GM23338 (cell line): ENCODE measurements at regions not wholly inside any gene's neighbourhood (a gene's known extent, or its start where the extent isn't known, plus 50 kb on each side); places are given as distances from the start of the nearest gene placed in this dataset.

Experiments
- ATAC-seq: fragments of 200-7000 bp; cut with Tn5 transposase; 3 replicates; pipeline ENCODE4 v1.9.1; 2020
- DNase-seq: peaks from one replicate; pipeline ENCODE4 v3.0.0-alpha.2; 2015; ENCODE audit warnings: low spot score
- H2AFZ ChIP-seq: fragments of 200-600 bp; sonication (generic); 2 replicates; pipeline ENCODE4 v1.8.0; 2016; ENCODE audit warnings: antibody characterized with exemption, mild to moderate bottlenecking, moderate library complexity
- H3F3A ChIP-seq: fragments of 200-600 bp; sonication (generic); replicated peaks from 2 replicates; pipeline ENCODE4 v1.8.0; 2017; ENCODE audit warnings: antibody characterized with exemption, mixed run types, low read depth
- H3K27ac ChIP-seq: fragments of 200-600 bp; sonication (generic); 2 replicates; pipeline ENCODE4 v1.6.1; 2016; ENCODE audit warnings: low read depth
- H3K27me3 ChIP-seq: fragments of 200-600 bp; sonication (generic); 2 replicates; pipeline ENCODE4 v1.8.0; 2016; ENCODE audit warnings: mild to moderate bottlenecking, mixed run types, moderate library complexity; ENCODE audit not compliant: insufficient read depth
- H3K36me3 ChIP-seq: fragments of 200-600 bp; sonication (generic); 2 replicates; pipeline ENCODE4 v1.8.0; 2016; ENCODE audit warnings: mild to moderate bottlenecking; ENCODE audit not compliant: insufficient read depth
- H3K4me1 ChIP-seq: fragments of 200-600 bp; sonication (generic); 2 replicates; pipeline ENCODE4 v1.8.0; 2016; ENCODE audit warnings: mild to moderate bottlenecking, moderate library complexity; ENCODE audit not compliant: insufficient read depth
- H3K4me2 ChIP-seq: fragments of 200-600 bp; sonication (generic); 2 replicates; pipeline ENCODE4 v1.7.1; 2017; ENCODE audit warnings: mixed run types
- H3K4me3 ChIP-seq: fragments of 200-600 bp; sonication (generic); 2 replicates; pipeline ENCODE4 v1.6.1; 2016; ENCODE audit warnings: mixed run types
- H3K79me2 ChIP-seq: fragments of 200-600 bp; sonication (generic); replicated peaks from 2 replicates; pipeline ENCODE4 v1.8.0; 2017; ENCODE audit warnings: mild to moderate bottlenecking; ENCODE audit not compliant: insufficient read depth
- H3K9me2 ChIP-seq: fragments of 200-600 bp; sonication (generic); 2 replicates; pipeline ENCODE4 v1.8.0; 2017; ENCODE audit not compliant: insufficient read depth
- H4K20me1 ChIP-seq: fragments of 200-600 bp; sonication (generic); replicated peaks from 2 replicates; pipeline ENCODE4 v1.8.0; 2017; ENCODE audit warnings: mild to moderate bottlenecking; ENCODE audit not compliant: insufficient read depth
- H3K27ac Mint-ChIP-seq: 2 replicates; pipeline ENCODE4 v1.8.0; 2020; ENCODE audit warnings: inconsistent platforms, mild to moderate bottlenecking, moderate library complexity, mixed read lengths
- H3K27me3 Mint-ChIP-seq: 3 replicates; pipeline ENCODE4 v1.8.0; 2022; ENCODE audit warnings: low read depth, mild to moderate bottlenecking, moderate library complexity, mixed read lengths, inconsistent platforms; ENCODE audit not compliant: insufficient read depth, poor library complexity
- H3K36me3 Mint-ChIP-seq: 3 replicates; pipeline ENCODE4 v1.8.0; 2021; ENCODE audit warnings: low read depth, mild to moderate bottlenecking, inconsistent platforms, moderate library complexity, mixed read lengths
- H3K4me1 Mint-ChIP-seq: 3 replicates; pipeline ENCODE4 v1.8.0; 2020; ENCODE audit warnings: mild to moderate bottlenecking, inconsistent platforms, mixed read lengths
- H3K4me3 Mint-ChIP-seq: 3 replicates; pipeline ENCODE4 v1.8.0; 2021; ENCODE audit warnings: moderate library complexity, mild to moderate bottlenecking, inconsistent platforms, mixed read lengths
- H3K9me3 Mint-ChIP-seq: 3 replicates; pipeline ENCODE4 v1.8.0; 2020; ENCODE audit warnings: moderate library complexity, mild to moderate bottlenecking, inconsistent platforms, mixed read lengths
- CREB1 ChIP-seq: fragments of 250-450 bp; sonication (Bioruptor Pico); IDR thresholded peaks from 2 replicates; pipeline ENCODE4 v1.5.0; 2020; ENCODE audit warnings: low read depth, mild to moderate bottlenecking, moderate library complexity
- EZH2 ChIP-seq: fragments of 200-600 bp; sonication (generic); IDR thresholded peaks from one replicate; pipeline ENCODE4 v1.8.0; 2017; ENCODE audit warnings: antibody characterized with exemption, mild to moderate bottlenecking, low read depth; ENCODE audit not compliant: unreplicated experiment
- EZH2phosphoT487 ChIP-seq: fragments of 200-600 bp; sonication (generic); IDR thresholded peaks from one replicate; pipeline ENCODE4 v1.8.1; 2018; ENCODE audit warnings: antibody characterized with exemption; ENCODE audit not compliant: unreplicated experiment
- JUNB ChIP-seq: IDR thresholded peaks from one replicate; pipeline ENCODE4 v1.6.1; 2016; ENCODE audit warnings: antibody characterized with exemption; ENCODE audit not compliant: unreplicated experiment
- NANOG ChIP-seq: IDR thresholded peaks from 2 replicates; pipeline ENCODE4 v1.6.1; 2016; ENCODE audit warnings: antibody characterized with exemption, borderline replicate concordance
- POLR2AphosphoS5 ChIP-seq: IDR thresholded peaks from 2 replicates; pipeline ENCODE4 v1.6.1; 2016; ENCODE audit warnings: antibody characterized with exemption, low read depth
- STAT1 ChIP-seq: IDR thresholded peaks from one replicate; pipeline ENCODE4 v1.6.1; 2016; ENCODE audit warnings: antibody characterized with exemption; ENCODE audit not compliant: unreplicated experiment
- ZNF114 ChIP-seq: fragments of 250-450 bp; sonication (Bioruptor Pico); IDR thresholded peaks from 2 replicates; pipeline ENCODE4 v1.5.0; 2020; ENCODE audit warnings: mild to moderate bottlenecking, moderate library complexity
- ZNF331 ChIP-seq: fragments of 250-450 bp; sonication (Bioruptor Pico); IDR thresholded peaks from 2 replicates; pipeline ENCODE4 v1.5.0; 2020; ENCODE audit warnings: low read depth, mild to moderate bottlenecking, moderate library complexity
- TF ChIP-seq, protein P1 (sequence below): IDR thresholded peaks from 2 replicates; pipeline ENCODE4 v1.6.1; 2016; ENCODE audit warnings: antibody characterized with exemption
- TF ChIP-seq, protein P2 (sequence below), 2 experiments: fragments of 200-600 bp in 1 of 2; sonication (generic) in 1 of 2; conservative IDR thresholded peaks; 2 replicates each; pipeline versions ENCODE4 v1.5.1 to v1.6.1; 2016 to 2017; ENCODE audit warnings: antibody characterized with exemption in 2 of 2, low read depth in 2 of 2, mild to moderate bottlenecking in 2 of 2, moderate library complexity in 1 of 2
- TF ChIP-seq, protein P3 (sequence below): fragments of 250-450 bp; sonication (Bioruptor Pico); IDR thresholded peaks from 2 replicates; pipeline ENCODE4 v1.5.0; 2020; ENCODE audit warnings: mild to moderate bottlenecking, moderate library complexity
- TF ChIP-seq, protein P4 (sequence below): IDR thresholded peaks from one replicate; pipeline ENCODE4 v1.6.1; 2018; ENCODE audit warnings: antibody characterized with exemption; ENCODE audit not compliant: unreplicated experiment

DNA sequence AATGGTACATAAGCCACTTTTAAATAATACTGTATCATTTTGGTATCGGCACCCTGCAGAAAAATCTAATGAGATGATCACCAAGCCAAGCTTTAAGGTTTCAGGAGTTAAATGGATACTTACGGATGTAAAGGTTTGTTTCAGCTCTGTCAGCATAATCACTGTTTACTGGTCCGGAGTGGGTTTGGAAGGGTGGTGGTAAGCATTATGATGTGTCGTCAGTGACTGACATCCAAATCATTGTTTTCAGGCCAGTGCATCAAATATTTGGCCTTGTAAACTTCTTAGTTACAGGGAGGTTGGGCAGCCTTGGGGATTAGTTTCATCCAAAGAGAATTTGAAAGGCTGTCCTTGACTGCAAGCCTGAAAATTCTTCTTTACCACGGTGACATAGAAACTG lies 50.0 kb upstream of the ATL2 start:
- Mint-ChIP-seq H3K36me3 (no peaks in the 10 kb centered on the region; the same call in 2 of the 3 replicates), H3K9me3 (peaks cover 1% of the 10 kb centered on the region; the same call in 1 of the 3 replicates), H3K27ac (no peak overlapping the region), H3K27me3 (peaks cover 3% of the 10 kb centered on the region), H3K4me3 (no peak overlapping the region), H3K4me1 (peaks cover 36% of the 10 kb centered on the region)
- ATAC-seq (no peak), DNase-seq (no peak)
- Histone ChIP-seq H3K36me3 (no peaks in the 10 kb centered on the region), H3K4me3 (no peak overlapping the region), H4K20me1 (no peaks in the 10 kb centered on the region), H3K4me1 (peaks cover 31% of the 10 kb centered on the region), H3K27ac (no peak overlapping the region), H2AFZ (no peak overlapping the region), H3K4me2 (no peak overlapping the region), H3K79me2 (no peaks in the 10 kb centered on the region), H3K9me2 (no peaks in the 10 kb centered on the region), H3K27me3 (no peaks in the 10 kb centered on the region), H3F3A (no peaks in the 10 kb centered on the region)
- TF ChIP-seq, protein P1, sequence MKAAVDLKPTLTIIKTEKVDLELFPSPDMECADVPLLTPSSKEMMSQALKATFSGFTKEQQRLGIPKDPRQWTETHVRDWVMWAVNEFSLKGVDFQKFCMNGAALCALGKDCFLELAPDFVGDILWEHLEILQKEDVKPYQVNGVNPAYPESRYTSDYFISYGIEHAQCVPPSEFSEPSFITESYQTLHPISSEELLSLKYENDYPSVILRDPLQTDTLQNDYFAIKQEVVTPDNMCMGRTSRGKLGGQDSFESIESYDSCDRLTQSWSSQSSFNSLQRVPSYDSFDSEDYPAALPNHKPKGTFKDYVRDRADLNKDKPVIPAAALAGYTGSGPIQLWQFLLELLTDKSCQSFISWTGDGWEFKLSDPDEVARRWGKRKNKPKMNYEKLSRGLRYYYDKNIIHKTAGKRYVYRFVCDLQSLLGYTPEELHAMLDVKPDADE, result no peak
- TF ChIP-seq ZNF331 (CRISPR knock-in tag) (no peak), CREB1 (no peak), ZNF114 (CRISPR knock-in tag) (no peak), JUNB (no peak), NANOG (no peak), EZH2 (no peak), STAT1 (no peak), POLR2AphosphoS5 (no peak), EZH2phosphoT487 (no peak)
- TF ChIP-seq, protein P2, sequence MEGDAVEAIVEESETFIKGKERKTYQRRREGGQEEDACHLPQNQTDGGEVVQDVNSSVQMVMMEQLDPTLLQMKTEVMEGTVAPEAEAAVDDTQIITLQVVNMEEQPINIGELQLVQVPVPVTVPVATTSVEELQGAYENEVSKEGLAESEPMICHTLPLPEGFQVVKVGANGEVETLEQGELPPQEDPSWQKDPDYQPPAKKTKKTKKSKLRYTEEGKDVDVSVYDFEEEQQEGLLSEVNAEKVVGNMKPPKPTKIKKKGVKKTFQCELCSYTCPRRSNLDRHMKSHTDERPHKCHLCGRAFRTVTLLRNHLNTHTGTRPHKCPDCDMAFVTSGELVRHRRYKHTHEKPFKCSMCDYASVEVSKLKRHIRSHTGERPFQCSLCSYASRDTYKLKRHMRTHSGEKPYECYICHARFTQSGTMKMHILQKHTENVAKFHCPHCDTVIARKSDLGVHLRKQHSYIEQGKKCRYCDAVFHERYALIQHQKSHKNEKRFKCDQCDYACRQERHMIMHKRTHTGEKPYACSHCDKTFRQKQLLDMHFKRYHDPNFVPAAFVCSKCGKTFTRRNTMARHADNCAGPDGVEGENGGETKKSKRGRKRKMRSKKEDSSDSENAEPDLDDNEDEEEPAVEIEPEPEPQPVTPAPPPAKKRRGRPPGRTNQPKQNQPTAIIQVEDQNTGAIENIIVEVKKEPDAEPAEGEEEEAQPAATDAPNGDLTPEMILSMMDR (conservative IDR thresholded peaks at IDR 0.05; ENCODE audit: low read depth in 2 of 2), result no peak
- TF ChIP-seq, protein P3, sequence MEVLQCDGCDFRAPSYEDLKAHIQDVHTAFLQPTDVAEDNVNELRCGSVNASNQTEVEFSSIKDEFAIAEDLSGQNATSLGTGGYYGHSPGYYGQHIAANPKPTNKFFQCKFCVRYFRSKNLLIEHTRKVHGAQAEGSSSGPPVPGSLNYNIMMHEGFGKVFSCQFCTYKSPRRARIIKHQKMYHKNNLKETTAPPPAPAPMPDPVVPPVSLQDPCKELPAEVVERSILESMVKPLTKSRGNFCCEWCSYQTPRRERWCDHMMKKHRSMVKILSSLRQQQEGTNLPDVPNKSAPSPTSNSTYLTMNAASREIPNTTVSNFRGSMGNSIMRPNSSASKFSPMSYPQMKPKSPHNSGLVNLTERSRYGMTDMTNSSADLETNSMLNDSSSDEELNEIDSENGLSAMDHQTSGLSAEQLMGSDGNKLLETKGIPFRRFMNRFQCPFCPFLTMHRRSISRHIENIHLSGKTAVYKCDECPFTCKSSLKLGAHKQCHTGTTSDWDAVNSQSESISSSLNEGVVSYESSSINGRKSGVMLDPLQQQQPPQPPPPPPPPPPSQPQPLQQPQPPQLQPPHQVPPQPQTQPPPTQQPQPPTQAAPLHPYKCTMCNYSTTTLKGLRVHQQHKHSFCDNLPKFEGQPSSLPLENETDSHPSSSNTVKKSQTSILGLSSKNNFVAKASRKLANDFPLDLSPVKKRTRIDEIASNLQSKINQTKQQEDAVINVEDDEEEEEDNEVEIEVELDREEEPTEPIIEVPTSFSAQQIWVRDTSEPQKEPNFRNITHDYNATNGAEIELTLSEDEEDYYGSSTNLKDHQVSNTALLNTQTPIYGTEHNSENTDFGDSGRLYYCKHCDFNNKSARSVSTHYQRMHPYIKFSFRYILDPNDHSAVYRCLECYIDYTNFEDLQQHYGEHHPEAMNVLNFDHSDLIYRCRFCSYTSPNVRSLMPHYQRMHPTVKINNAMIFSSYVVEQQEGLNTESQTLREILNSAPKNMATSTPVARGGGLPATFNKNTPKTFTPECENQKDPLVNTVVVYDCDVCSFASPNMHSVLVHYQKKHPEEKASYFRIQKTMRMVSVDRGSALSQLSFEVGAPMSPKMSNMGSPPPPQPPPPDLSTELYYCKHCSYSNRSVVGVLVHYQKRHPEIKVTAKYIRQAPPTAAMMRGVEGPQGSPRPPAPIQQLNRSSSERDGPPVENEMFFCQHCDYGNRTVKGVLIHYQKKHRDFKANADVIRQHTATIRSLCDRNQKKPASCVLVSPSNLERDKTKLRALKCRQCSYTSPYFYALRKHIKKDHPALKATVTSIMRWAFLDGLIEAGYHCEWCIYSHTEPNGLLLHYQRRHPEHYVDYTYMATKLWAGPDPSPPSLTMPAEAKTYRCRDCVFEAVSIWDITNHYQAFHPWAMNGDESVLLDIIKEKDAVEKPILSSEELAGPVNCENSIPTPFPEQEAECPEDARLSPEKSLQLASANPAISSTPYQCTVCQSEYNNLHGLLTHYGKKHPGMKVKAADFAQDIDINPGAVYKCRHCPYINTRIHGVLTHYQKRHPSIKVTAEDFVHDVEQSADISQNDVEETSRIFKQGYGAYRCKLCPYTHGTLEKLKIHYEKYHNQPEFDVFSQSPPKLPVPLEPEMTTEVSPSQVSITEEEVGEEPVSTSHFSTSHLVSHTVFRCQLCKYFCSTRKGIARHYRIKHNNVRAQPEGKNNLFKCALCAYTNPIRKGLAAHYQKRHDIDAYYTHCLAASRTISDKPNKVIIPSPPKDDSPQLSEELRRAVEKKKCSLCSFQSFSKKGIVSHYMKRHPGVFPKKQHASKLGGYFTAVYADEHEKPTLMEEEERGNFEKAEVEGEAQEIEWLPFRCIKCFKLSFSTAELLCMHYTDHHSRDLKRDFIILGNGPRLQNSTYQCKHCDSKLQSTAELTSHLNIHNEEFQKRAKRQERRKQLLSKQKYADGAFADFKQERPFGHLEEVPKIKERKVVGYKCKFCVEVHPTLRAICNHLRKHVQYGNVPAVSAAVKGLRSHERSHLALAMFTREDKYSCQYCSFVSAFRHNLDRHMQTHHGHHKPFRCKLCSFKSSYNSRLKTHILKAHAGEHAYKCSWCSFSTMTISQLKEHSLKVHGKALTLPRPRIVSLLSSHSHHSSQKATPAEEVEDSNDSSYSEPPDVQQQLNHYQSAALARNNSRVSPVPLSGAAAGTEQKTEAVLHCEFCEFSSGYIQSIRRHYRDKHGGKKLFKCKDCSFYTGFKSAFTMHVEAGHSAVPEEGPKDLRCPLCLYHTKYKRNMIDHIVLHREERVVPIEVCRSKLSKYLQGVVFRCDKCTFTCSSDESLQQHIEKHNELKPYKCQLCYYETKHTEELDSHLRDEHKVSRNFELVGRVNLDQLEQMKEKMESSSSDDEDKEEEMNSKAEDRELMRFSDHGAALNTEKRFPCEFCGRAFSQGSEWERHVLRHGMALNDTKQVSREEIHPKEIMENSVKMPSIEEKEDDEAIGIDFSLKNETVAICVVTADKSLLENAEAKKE (CRISPR knock-in tag), result no peak
- TF ChIP-seq, protein P4, sequence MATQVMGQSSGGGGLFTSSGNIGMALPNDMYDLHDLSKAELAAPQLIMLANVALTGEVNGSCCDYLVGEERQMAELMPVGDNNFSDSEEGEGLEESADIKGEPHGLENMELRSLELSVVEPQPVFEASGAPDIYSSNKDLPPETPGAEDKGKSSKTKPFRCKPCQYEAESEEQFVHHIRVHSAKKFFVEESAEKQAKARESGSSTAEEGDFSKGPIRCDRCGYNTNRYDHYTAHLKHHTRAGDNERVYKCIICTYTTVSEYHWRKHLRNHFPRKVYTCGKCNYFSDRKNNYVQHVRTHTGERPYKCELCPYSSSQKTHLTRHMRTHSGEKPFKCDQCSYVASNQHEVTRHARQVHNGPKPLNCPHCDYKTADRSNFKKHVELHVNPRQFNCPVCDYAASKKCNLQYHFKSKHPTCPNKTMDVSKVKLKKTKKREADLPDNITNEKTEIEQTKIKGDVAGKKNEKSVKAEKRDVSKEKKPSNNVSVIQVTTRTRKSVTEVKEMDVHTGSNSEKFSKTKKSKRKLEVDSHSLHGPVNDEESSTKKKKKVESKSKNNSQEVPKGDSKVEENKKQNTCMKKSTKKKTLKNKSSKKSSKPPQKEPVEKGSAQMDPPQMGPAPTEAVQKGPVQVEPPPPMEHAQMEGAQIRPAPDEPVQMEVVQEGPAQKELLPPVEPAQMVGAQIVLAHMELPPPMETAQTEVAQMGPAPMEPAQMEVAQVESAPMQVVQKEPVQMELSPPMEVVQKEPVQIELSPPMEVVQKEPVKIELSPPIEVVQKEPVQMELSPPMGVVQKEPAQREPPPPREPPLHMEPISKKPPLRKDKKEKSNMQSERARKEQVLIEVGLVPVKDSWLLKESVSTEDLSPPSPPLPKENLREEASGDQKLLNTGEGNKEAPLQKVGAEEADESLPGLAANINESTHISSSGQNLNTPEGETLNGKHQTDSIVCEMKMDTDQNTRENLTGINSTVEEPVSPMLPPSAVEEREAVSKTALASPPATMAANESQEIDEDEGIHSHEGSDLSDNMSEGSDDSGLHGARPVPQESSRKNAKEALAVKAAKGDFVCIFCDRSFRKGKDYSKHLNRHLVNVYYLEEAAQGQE, result no peak
